HG03575 (cell line): ENCODE measurements at regions not wholly inside any gene's neighbourhood (a gene's known extent, or its start where the extent isn't known, plus 50 kb on each side); places are given as distances from the start of the nearest gene placed in this dataset.

Source experiments
- ATAC-seq: cut with Tn5 transposase; IDR thresholded peaks from one replicate; pipeline ENCODE4 v1.9.1; 2021; ENCODE audit not compliant: unreplicated experiment, insufficient number of reproducible peaks, low FRiP score; ENCODE audit errors: extremely low read depth

GRCh38 chr13:74047931-74048600 lies 86.1 kb downstream of the KLF12 start:
- ATAC-seq = no peak

- ATAC-seq = no peak
Observed at GRCh38 chr13:74046431-74046830, 87.8 kb downstream of the KLF12 start.

- ATAC-seq = no peak
Observed at GRCh38 chr13:74045583-74045982, 88.6 kb downstream of the KLF12 start.

GRCh38 chr13:74043237-74043636 lies 91.0 kb downstream of the KLF12 start:
- no peak for ATAC-seq

GRCh38 chr13:74040200-74040599 lies 94.0 kb downstream of the KLF12 start:
- no peak for ATAC-seq

GRCh38 chr13:74039667-74040066 lies 94.5 kb downstream of the KLF12 start:
- no peak for ATAC-seq

- ATAC-seq = no peak
Observed at GRCh38 chr13:74039154-74039553, 95.0 kb downstream of the KLF12 start.

GRCh38 chr13:74037762-74038161 lies 96.4 kb downstream of the KLF12 start:
- no peak for ATAC-seq

GRCh38 chr13:74036373-74036772 lies 97.8 kb downstream of the KLF12 start:
- ATAC-seq = no peak

GRCh38 chr13:74035896-74036295 lies 98.3 kb downstream of the KLF12 start:
- ATAC-seq = no peak

- no peak for ATAC-seq
Observed at GRCh38 chr13:74032325-74032724, 101.9 kb downstream of the KLF12 start.

- peak; percentile 26 for ATAC-seq
Observed at GRCh38 chr13:74027161-74027779, 106.9 kb downstream of the KLF12 start.

GRCh38 chr13:74026753-74027152 lies 107.5 kb downstream of the KLF12 start:
- ATAC-seq = peak; percentile 87

GRCh38 chr13:74025369-74025768 lies 108.8 kb downstream of the KLF12 start:
- ATAC-seq = no peak

GRCh38 chr13:74024856-74025255 lies 109.3 kb downstream of the KLF12 start:
- ATAC-seq = no peak

GRCh38 chr13:74024314-74024713 lies 109.9 kb downstream of the KLF12 start:
- no peak for ATAC-seq

- ATAC-seq = no peak
Observed at GRCh38 chr13:74023484-74023883, 110.7 kb downstream of the KLF12 start.

GRCh38 chr13:74021505-74021904 lies 112.7 kb downstream of the KLF12 start:
- ATAC-seq = no peak

GRCh38 chr13:74018062-74018431 lies 116.2 kb downstream of the KLF12 start:
- no peak for ATAC-seq

- ATAC-seq = no peak
Observed at GRCh38 chr13:74017301-74018061, 116.7 kb downstream of the KLF12 start.
